ENCODE measurements at regions not wholly inside any gene's neighbourhood (a gene's known extent, or its start where the extent isn't known, plus 50 kb on each side); places are given as distances from the start of the nearest gene placed in this dataset.

- Histone ChIP-seq H2AFZ (ENCODE audit: low read depth, low read length) (no peak overlapping the region), H3K27me3 (ENCODE audit: insufficient read depth, low read length, poor library complexity) (no peaks in the 10 kb centered on the region), H3K27ac (ENCODE audit: low read length) (no peak overlapping the region), H3K4me3 (ENCODE audit: low read depth in 1 of 2, low read length in 2 of 2) (no peak overlapping the region), H3K9me3 (ENCODE audit: insufficient read depth, low read length, severe bottlenecking) (no peaks in the 10 kb centered on the region), H3K4me2 (ENCODE audit: insufficient read depth, low read length) (no peak overlapping the region), H3K36me3 (ENCODE audit: insufficient read depth, low read length) (no peaks in the 10 kb centered on the region), H4K20me1 (ENCODE audit: insufficient read depth, low read length) (no peaks in the 10 kb centered on the region), H3K9ac (ENCODE audit: low read depth, low read length) (no peak overlapping the region), H3K79me2 (ENCODE audit: insufficient read depth, low read length) (no peaks in the 10 kb centered on the region), H3K4me1 (ENCODE audit: insufficient read depth, low read length) (no peaks in the 10 kb centered on the region)
- TF ChIP-seq EZH2 (IDR thresholded peaks at IDR 0.05; ENCODE audit: borderline replicate concordance, low read depth, low read length, severe bottlenecking) (no peak), CTCF (IDR thresholded peaks at IDR 0.05; ENCODE audit: borderline replicate concordance, extremely low read depth, low read length, poor library complexity, severe bottlenecking) (no peak)
- DNase-seq (no peak), ATAC-seq (ENCODE audit: insufficient read depth, low read depth) (no peak)
Measured at GRCh38 chr3:22265403-22265802, 514.4 kb upstream of the ZNF385D start.

- no peaks in the 10 kb centered on the region for H3K9me3 ChIP-seq (ENCODE audit: insufficient read depth, low read length, severe bottlenecking)
- no peaks in the 10 kb centered on the region for H3K36me3 ChIP-seq (ENCODE audit: insufficient read depth, low read length)
- no peaks in the 10 kb centered on the region for H3K4me1 ChIP-seq (ENCODE audit: insufficient read depth, low read length)
- no peak overlapping the region for H3K9ac ChIP-seq (ENCODE audit: low read depth, low read length)
- H3K79me2 ChIP-seq (ENCODE audit: insufficient read depth, low read length), result no peaks in the 10 kb centered on the region
- H3K4me2 ChIP-seq (ENCODE audit: insufficient read depth, low read length), result no peak overlapping the region
- no peaks in the 10 kb centered on the region for H3K27me3 ChIP-seq (ENCODE audit: insufficient read depth, low read length, poor library complexity)
- H3K27ac ChIP-seq (ENCODE audit: low read length), result no peak overlapping the region
- no peak overlapping the region for H3K4me3 ChIP-seq (ENCODE audit: low read depth in 1 of 2, low read length in 2 of 2)
- no peak for DNase-seq
- no peak for ATAC-seq (ENCODE audit: insufficient read depth, low read depth)
- no peak overlapping the region for H2AFZ ChIP-seq (ENCODE audit: low read depth, low read length)
- H4K20me1 ChIP-seq (ENCODE audit: insufficient read depth, low read length), result no peaks in the 10 kb centered on the region
- no peak for TF ChIP-seq EZH2 (IDR thresholded peaks at IDR 0.05; ENCODE audit: borderline replicate concordance, low read depth, low read length, severe bottlenecking)
- TF ChIP-seq CTCF (IDR thresholded peaks at IDR 0.05; ENCODE audit: borderline replicate concordance, extremely low read depth, low read length, poor library complexity, severe bottlenecking), result no peak
Measured at GRCh38 chr3:22269831-22270230, 518.8 kb upstream of the ZNF385D start.

GRCh38 chr3:22276351-22276750, 525.3 kb upstream of the ZNF385D start:
- H3K4me1 ChIP-seq (ENCODE audit: insufficient read depth, low read length), result no peaks in the 10 kb centered on the region
- ATAC-seq (ENCODE audit: insufficient read depth, low read depth) (no peak), DNase-seq (no peak)
- TF ChIP-seq EZH2 (IDR thresholded peaks at IDR 0.05; ENCODE audit: borderline replicate concordance, low read depth, low read length, severe bottlenecking) (no peak), CTCF (IDR thresholded peaks at IDR 0.05; ENCODE audit: borderline replicate concordance, extremely low read depth, low read length, poor library complexity, severe bottlenecking) (no peak)
- H3K79me2 ChIP-seq (ENCODE audit: insufficient read depth, low read length), result no peaks in the 10 kb centered on the region
- no peak overlapping the region for H3K9ac ChIP-seq (ENCODE audit: low read depth, low read length)
- H3K36me3 ChIP-seq (ENCODE audit: insufficient read depth, low read length), result no peaks in the 10 kb centered on the region
- no peaks in the 10 kb centered on the region for H3K9me3 ChIP-seq (ENCODE audit: insufficient read depth, low read length, severe bottlenecking)
- no peaks in the 10 kb centered on the region for H4K20me1 ChIP-seq (ENCODE audit: insufficient read depth, low read length)
- H3K27me3 ChIP-seq (ENCODE audit: insufficient read depth, low read length, poor library complexity), result no peaks in the 10 kb centered on the region
- H3K4me3 ChIP-seq (ENCODE audit: low read depth in 1 of 2, low read length in 2 of 2), result no peak overlapping the region
- no peak overlapping the region for H3K27ac ChIP-seq (ENCODE audit: low read length)
- no peak overlapping the region for H3K4me2 ChIP-seq (ENCODE audit: insufficient read depth, low read length)
- no peak overlapping the region for H2AFZ ChIP-seq (ENCODE audit: low read depth, low read length)

GRCh38 chr3:22284559-22284958, 533.5 kb upstream of the ZNF385D start:
- Histone ChIP-seq H3K27ac (ENCODE audit: low read length) (no peak overlapping the region), H3K4me3 (ENCODE audit: low read depth in 1 of 2, low read length in 2 of 2) (no peak overlapping the region), H4K20me1 (ENCODE audit: insufficient read depth, low read length) (no peaks in the 10 kb centered on the region), H3K4me2 (ENCODE audit: insufficient read depth, low read length) (no peak overlapping the region), H3K27me3 (ENCODE audit: insufficient read depth, low read length, poor library complexity) (no peaks in the 10 kb centered on the region), H3K9ac (ENCODE audit: low read depth, low read length) (no peak overlapping the region), H2AFZ (ENCODE audit: low read depth, low read length) (no peak overlapping the region), H3K9me3 (ENCODE audit: insufficient read depth, low read length, severe bottlenecking) (no peaks in the 10 kb centered on the region), H3K4me1 (ENCODE audit: insufficient read depth, low read length) (no peaks in the 10 kb centered on the region), H3K36me3 (ENCODE audit: insufficient read depth, low read length) (no peaks in the 10 kb centered on the region), H3K79me2 (ENCODE audit: insufficient read depth, low read length) (no peaks in the 10 kb centered on the region)
- ATAC-seq (ENCODE audit: insufficient read depth, low read depth) (no peak), DNase-seq (no peak)
- TF ChIP-seq CTCF (IDR thresholded peaks at IDR 0.05; ENCODE audit: borderline replicate concordance, extremely low read depth, low read length, poor library complexity, severe bottlenecking) (no peak), EZH2 (IDR thresholded peaks at IDR 0.05; ENCODE audit: borderline replicate concordance, low read depth, low read length, severe bottlenecking) (no peak)

All from DND-41 (cell line).